HEK293 (cell line): ENCODE measurements at regions not wholly inside any gene's neighbourhood (a gene's known extent, or its start where the extent isn't known, plus 50 kb on each side); places are given as distances from the start of the nearest gene placed in this dataset.
A peak's percentile ranks its signal among the peaks of the same experiment; 100 is the strongest.
"Not testable (repeated sequence)": the region's sequence is repeated elsewhere in the genome, so short reads cannot be mapped to it uniquely, and the experiment has no call there.

Experiments
- CTCF ChIA-PET: fragments of 350-600 bp; formaldehyde crosslinking; extraction: SDS; loops from one replicate; lab custom pipeline; 2021; ENCODE audit warnings: antibody characterized with exemption; lab: Yijun Ruan, JAX
- POLR2A ChIA-PET: fragments of 300-600 bp; formaldehyde crosslinking; extraction: SDS; loops from one replicate; lab custom pipeline; 2020; ENCODE audit warnings: antibody characterized with exemption, inconsistent platforms; lab: Yijun Ruan, JAX
- H3K27ac ChIP-seq: fragments of 200-500 bp; sonication (Bioruptor generic); 2 replicates; pipeline ENCODE4 v1.5.1; 2014; ENCODE audit warnings: low read depth, low read length, control low read depth, inconsistent platforms; ENCODE audit errors: extremely low read depth
- H3K36me3 ChIP-seq, 2 experiments: fragments of 200-500 bp in 1 of 2; sonication (Bioruptor generic) in 1 of 2; 1 replicate in 1 of 2; 2 replicates in 1 of 2; pipeline ENCODE4 v1.5.1; 2014 to 2017; ENCODE audit warnings: inconsistent platforms in 2 of 2, low read length in 2 of 2; ENCODE audit not compliant: control insufficient read depth in 2 of 2, insufficient read depth in 1 of 2
- H3K4me1 ChIP-seq: fragments of 200-500 bp; sonication (Bioruptor generic); 2 replicates; pipeline ENCODE4 v1.5.1; 2014; ENCODE audit warnings: mild to moderate bottlenecking, low read length, inconsistent platforms; ENCODE audit not compliant: control insufficient read depth, insufficient read depth
- H3K4me3 ChIP-seq: 2 replicates; pipeline ENCODE4 v1.5.1; 2011; ENCODE audit warnings: low read depth, mild to moderate bottlenecking, control low read depth, low read length, moderate library complexity
- H3K9me3 ChIP-seq: fragments of 200-500 bp; sonication (Bioruptor generic); 2 replicates; pipeline ENCODE4 v1.5.1; 2014; ENCODE audit warnings: low read depth, low read length, inconsistent platforms; ENCODE audit not compliant: control insufficient read depth, insufficient read depth
- EGR2 ChIP-seq: fragments of 450-650 bp; formaldehyde crosslinking; IDR thresholded peaks from 2 replicates; pipeline ENCODE4 v1.5.1; 2016; ENCODE audit warnings: low read depth, missing biosample characterization, missing genetic modification characterization
- GLI4 ChIP-seq: fragments of 450-650 bp; formaldehyde crosslinking; IDR thresholded peaks from 2 replicates; pipeline ENCODE4 v1.5.1; 2016; ENCODE audit warnings: missing biosample characterization, missing genetic modification characterization
- ZBTB17 ChIP-seq: fragments of 450-650 bp; formaldehyde crosslinking; IDR thresholded peaks from 2 replicates; pipeline ENCODE4 v1.5.1; 2016; ENCODE audit warnings: missing biosample characterization, missing genetic modification characterization
- ZNF146 ChIP-seq: fragments of 450-650 bp; formaldehyde crosslinking; IDR thresholded peaks from 2 replicates; pipeline ENCODE4 v1.5.1; 2016; ENCODE audit warnings: missing biosample characterization, missing genetic modification characterization
- ZNF155 ChIP-seq: fragments of 450-650 bp; formaldehyde crosslinking; IDR thresholded peaks from 2 replicates; pipeline ENCODE4 v1.5.1; 2016; ENCODE audit warnings: missing biosample characterization, missing genetic modification characterization
- ZNF175 ChIP-seq: fragments of 450-650 bp; formaldehyde crosslinking; IDR thresholded peaks from 2 replicates; pipeline ENCODE4 v1.5.1; 2016; ENCODE audit warnings: missing biosample characterization, missing genetic modification characterization
- ZNF214 ChIP-seq: fragments of 450-650 bp; formaldehyde crosslinking; IDR thresholded peaks from 2 replicates; pipeline ENCODE4 v1.5.1; 2017; ENCODE audit warnings: missing biosample characterization, mild to moderate bottlenecking, missing genetic modification characterization, borderline replicate concordance
- ZNF302 ChIP-seq: fragments of 450-650 bp; formaldehyde crosslinking; IDR thresholded peaks from 2 replicates; pipeline ENCODE4 v1.5.1; 2016; ENCODE audit warnings: missing biosample characterization, missing genetic modification characterization, low read depth
- ZNF426 ChIP-seq: fragments of 450-650 bp; formaldehyde crosslinking; IDR thresholded peaks from 2 replicates; pipeline ENCODE4 v1.5.1; 2017; ENCODE audit warnings: missing biosample characterization, missing genetic modification characterization, mild to moderate bottlenecking, inconsistent platforms, moderate library complexity
- ZNF571 ChIP-seq: fragments of 450-650 bp; formaldehyde crosslinking; IDR thresholded peaks from 2 replicates; pipeline ENCODE4 v1.5.0; 2017; ENCODE audit warnings: missing biosample characterization, missing genetic modification characterization
- ZNF596 ChIP-seq: fragments of 450-650 bp; IDR thresholded peaks from 2 replicates; pipeline ENCODE4 v1.5.0; 2018; ENCODE audit warnings: missing biosample characterization, mild to moderate bottlenecking, missing genetic modification characterization, moderate library complexity
- ZNF777 ChIP-seq: fragments of 450-650 bp; formaldehyde crosslinking; IDR thresholded peaks from 2 replicates; pipeline ENCODE4 v1.5.1; 2017; ENCODE audit warnings: missing biosample characterization, missing genetic modification characterization, borderline replicate concordance
- ZNF785 ChIP-seq: fragments of 450-650 bp; formaldehyde crosslinking; IDR thresholded peaks from 2 replicates; pipeline ENCODE4 v1.5.1; 2016; ENCODE audit warnings: missing biosample characterization, missing genetic modification characterization
- ZNF792 ChIP-seq: fragments of 450-650 bp; formaldehyde crosslinking; IDR thresholded peaks from 2 replicates; pipeline ENCODE4 v1.5.1; 2016; ENCODE audit warnings: missing biosample characterization, missing genetic modification characterization
- TF ChIP-seq, protein P1 (sequence below): fragments of 450-650 bp; formaldehyde crosslinking; IDR thresholded peaks from 2 replicates; pipeline ENCODE4 v1.5.1; 2016; ENCODE audit warnings: missing biosample characterization, missing genetic modification characterization
- TF ChIP-seq, protein P2 (sequence below): fragments of 450-650 bp; formaldehyde crosslinking; IDR thresholded peaks from 2 replicates; pipeline ENCODE4 v1.5.1; 2016; ENCODE audit warnings: missing biosample characterization, missing genetic modification characterization
- TF ChIP-seq, protein P3 (sequence below): fragments of 450-650 bp; formaldehyde crosslinking; IDR thresholded peaks from 2 replicates; pipeline ENCODE4 v1.5.1; 2016; ENCODE audit warnings: missing biosample characterization, missing genetic modification characterization
- TF ChIP-seq, protein P4 (sequence below): fragments of 450-650 bp; formaldehyde crosslinking; IDR thresholded peaks from 2 replicates; pipeline ENCODE4 v1.5.1; 2016; ENCODE audit warnings: missing biosample characterization, missing genetic modification characterization
- TF ChIP-seq, protein P5 (sequence below): fragments of 450-650 bp; formaldehyde crosslinking; IDR thresholded peaks from 2 replicates; pipeline ENCODE4 v1.5.1; 2017; ENCODE audit warnings: missing biosample characterization, missing genetic modification characterization
- TF ChIP-seq, protein P6 (sequence below): fragments of 450-650 bp; formaldehyde crosslinking; IDR thresholded peaks from 2 replicates; pipeline ENCODE4 v1.5.1; 2017; ENCODE audit warnings: missing biosample characterization, mild to moderate bottlenecking, missing genetic modification characterization, moderate library complexity
- TF ChIP-seq, protein P7 (sequence below): fragments of 450-650 bp; formaldehyde crosslinking; optimal IDR thresholded peaks from 2 replicates; pipeline ENCODE3; 2016; ENCODE audit warnings: missing biosample characterization, mild to moderate bottlenecking, missing genetic modification characterization

DNA sequence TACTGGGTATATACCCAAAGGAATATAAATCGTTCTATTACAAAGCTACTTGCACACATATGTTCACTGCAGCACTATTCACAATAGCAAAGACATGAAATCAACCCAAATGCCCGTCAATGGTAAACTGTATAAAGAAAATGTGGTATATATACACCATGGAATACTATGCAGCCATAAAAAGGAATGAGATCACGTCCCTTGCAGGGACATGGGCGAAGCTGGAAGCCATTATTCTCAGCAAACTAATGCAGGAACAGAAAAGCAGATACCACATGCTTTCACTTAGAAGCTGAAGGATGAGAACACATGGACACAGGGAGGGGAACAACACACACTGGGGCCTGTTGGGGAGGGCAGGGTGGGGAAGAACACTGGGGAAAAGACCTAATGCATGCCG is 1740.0 kb upstream of the RAG2 start:
- H3K36me3 ChIP-seq, CTCF ChIA-PET, H3K27ac ChIP-seq: not testable (repeated sequence)

DNA sequence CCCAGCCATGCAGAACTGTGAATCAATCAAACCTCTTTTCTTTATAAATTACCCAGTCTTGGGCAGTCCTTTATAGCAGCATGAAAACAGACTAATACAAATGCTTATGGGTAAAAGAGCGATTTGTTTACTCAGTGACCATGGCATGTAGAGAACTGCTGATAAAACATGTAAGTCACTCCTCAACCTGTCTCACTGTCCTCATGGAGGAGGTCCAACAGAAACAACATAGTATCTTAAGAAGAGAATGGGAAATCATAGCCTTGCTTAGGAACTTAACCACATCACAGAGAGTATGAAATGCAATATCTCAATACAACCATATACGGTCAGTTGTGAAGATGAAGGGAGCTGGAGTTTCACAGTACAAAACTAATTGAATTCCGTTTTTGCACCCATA is 1734.0 kb upstream of the RAG2 start:
- Histone ChIP-seq H3K36me3 (no peaks in the 10 kb centered on the region), H3K4me1 (no peaks in the 10 kb centered on the region), H3K9me3 (no peaks in the 10 kb centered on the region), H3K4me3 (no peak overlapping the region), H3K27ac (no peak overlapping the region)
- ChIA-PET POLR2A (no interaction called here), CTCF (no interaction called here)
- TF ChIP-seq, protein P1, sequence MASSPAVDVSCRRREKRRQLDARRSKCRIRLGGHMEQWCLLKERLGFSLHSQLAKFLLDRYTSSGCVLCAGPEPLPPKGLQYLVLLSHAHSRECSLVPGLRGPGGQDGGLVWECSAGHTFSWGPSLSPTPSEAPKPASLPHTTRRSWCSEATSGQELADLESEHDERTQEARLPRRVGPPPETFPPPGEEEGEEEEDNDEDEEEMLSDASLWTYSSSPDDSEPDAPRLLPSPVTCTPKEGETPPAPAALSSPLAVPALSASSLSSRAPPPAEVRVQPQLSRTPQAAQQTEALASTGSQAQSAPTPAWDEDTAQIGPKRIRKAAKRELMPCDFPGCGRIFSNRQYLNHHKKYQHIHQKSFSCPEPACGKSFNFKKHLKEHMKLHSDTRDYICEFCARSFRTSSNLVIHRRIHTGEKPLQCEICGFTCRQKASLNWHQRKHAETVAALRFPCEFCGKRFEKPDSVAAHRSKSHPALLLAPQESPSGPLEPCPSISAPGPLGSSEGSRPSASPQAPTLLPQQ (tag by site-specific recombination): no peak
- TF ChIP-seq ZBTB17 (no peak), ZNF214 (no peak)

More for the DNA sequence above, 1740.0 kb upstream of the RAG2 start:
- H3K9me3 ChIP-seq, H3K4me1 ChIP-seq, POLR2A ChIA-PET, H3K4me3 ChIP-seq: not testable (repeated sequence)
- TF ChIP-seq ZNF146 (tag by site-specific recombination): peak; percentile 52; the same call in 1 of the 2 replicates

DNA sequence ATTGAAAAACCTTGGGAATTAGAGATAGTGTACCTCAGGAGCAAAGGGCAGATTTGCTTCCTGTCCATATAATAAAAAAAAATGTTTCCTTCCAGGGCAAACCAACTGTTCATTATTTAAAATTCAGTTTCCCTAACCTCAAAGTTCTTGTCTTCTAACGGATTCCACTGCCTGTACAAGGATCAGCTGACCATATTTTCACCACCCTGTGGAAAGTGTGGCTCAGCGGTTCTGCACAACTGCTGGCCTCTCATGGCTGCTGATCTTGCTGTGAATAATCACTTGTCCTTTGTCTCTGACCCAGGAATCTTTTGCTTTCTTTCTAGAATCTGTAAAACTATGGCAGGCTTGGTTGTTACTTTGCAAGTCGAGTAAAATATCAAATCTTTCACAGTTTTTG is 1732.5 kb upstream of the RAG2 start:
- Histone ChIP-seq H3K27ac (no peak overlapping the region), H3K4me3 (no peak overlapping the region), H3K4me1 (no peaks in the 10 kb centered on the region), H3K9me3 (no peaks in the 10 kb centered on the region)
- ChIA-PET CTCF (no interaction called here), POLR2A (no interaction called here)
- TF ChIP-seq, protein P2, sequence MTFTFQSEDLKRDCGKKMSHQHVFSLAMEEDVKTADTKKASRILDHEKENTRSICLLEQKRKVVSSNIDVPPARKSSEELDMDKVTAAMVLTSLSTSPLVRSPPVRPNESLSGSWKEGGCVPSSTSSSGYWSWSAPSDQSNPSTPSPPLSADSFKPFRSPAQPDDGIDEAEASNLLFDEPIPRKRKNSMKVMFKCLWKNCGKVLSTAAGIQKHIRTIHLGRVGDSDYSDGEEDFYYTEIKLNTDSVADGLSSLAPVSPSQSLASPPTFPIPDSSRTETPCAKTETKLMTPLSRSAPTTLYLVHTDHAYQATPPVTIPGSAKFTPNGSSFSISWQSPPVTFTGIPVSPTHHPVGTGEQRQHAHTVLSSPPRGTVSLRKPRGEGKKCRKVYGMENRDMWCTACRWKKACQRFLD: no peak
- TF ChIP-seq ZNF302: no peak
- TF ChIP-seq, protein P3, sequence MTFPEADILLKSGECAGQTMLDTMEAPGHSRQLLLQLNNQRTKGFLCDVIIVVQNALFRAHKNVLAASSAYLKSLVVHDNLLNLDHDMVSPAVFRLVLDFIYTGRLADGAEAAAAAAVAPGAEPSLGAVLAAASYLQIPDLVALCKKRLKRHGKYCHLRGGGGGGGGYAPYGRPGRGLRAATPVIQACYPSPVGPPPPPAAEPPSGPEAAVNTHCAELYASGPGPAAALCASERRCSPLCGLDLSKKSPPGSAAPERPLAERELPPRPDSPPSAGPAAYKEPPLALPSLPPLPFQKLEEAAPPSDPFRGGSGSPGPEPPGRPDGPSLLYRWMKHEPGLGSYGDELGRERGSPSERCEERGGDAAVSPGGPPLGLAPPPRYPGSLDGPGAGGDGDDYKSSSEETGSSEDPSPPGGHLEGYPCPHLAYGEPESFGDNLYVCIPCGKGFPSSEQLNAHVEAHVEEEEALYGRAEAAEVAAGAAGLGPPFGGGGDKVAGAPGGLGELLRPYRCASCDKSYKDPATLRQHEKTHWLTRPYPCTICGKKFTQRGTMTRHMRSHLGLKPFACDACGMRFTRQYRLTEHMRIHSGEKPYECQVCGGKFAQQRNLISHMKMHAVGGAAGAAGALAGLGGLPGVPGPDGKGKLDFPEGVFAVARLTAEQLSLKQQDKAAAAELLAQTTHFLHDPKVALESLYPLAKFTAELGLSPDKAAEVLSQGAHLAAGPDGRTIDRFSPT: no peak
- TF ChIP-seq ZNF785 (tag by site-specific recombination): no peak
- TF ChIP-seq, protein P4, sequence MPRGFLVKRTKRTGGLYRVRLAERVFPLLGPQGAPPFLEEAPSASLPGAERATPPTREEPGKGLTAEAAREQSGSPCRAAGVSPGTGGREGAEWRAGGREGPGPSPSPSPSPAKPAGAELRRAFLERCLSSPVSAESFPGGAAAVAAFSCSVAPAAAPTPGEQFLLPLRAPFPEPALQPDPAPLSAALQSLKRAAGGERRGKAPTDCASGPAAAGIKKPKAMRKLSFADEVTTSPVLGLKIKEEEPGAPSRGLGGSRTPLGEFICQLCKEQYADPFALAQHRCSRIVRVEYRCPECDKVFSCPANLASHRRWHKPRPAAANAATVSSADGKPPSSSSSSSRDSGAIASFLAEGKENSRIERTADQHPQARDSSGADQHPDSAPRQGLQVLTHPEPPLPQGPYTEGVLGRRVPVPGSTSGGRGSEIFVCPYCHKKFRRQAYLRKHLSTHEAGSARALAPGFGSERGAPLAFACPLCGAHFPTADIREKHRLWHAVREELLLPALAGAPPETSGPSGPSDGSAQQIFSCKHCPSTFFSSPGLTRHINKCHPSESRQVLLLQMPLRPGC (tag by site-specific recombination): no peak
- no peak for TF ChIP-seq EGR2 (tag by site-specific recombination)
- no peak for TF ChIP-seq ZNF596 (tag by site-specific recombination)
- no peak for TF ChIP-seq ZNF777 (tag by site-specific recombination)
- TF ChIP-seq ZNF792 (tag by site-specific recombination): no peak
- TF ChIP-seq ZNF175 (tag by site-specific recombination): no peak
- TF ChIP-seq, protein P5, sequence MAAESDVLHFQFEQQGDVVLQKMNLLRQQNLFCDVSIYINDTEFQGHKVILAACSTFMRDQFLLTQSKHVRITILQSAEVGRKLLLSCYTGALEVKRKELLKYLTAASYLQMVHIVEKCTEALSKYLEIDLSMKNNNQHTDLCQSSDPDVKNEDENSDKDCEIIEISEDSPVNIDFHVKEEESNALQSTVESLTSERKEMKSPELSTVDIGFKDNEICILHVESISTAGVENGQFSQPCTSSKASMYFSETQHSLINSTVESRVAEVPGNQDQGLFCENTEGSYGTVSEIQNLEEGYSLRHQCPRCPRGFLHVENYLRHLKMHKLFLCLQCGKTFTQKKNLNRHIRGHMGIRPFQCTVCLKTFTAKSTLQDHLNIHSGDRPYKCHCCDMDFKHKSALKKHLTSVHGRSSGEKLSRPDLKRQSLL (tag by site-specific recombination): no peak
- TF ChIP-seq, protein P6, sequence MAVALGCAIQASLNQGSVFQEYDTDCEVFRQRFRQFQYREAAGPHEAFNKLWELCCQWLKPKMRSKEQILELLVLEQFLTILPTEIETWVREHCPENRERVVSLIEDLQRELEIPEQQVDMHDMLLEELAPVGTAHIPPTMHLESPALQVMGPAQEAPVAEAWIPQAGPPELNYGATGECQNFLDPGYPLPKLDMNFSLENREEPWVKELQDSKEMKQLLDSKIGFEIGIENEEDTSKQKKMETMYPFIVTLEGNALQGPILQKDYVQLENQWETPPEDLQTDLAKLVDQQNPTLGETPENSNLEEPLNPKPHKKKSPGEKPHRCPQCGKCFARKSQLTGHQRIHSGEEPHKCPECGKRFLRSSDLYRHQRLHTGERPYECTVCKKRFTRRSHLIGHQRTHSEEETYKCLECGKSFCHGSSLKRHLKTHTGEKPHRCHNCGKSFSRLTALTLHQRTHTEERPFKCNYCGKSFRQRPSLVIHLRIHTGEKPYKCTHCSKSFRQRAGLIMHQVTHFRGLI (tag by site-specific recombination): no peak
- TF ChIP-seq, protein P7, sequence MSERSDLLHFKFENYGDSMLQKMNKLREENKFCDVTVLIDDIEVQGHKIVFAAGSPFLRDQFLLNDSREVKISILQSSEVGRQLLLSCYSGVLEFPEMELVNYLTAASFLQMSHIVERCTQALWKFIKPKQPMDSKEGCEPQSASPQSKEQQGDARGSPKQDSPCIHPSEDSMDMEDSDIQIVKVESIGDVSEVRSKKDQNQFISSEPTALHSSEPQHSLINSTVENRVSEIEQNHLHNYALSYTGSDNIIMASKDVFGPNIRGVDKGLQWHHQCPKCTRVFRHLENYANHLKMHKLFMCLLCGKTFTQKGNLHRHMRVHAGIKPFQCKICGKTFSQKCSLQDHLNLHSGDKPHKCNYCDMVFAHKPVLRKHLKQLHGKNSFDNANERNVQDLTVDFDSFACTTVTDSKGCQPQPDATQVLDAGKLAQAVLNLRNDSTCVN: no peak
- no peak for TF ChIP-seq ZNF571 (tag by site-specific recombination)
- no peak for TF ChIP-seq ZNF426 (tag by site-specific recombination)
- no peak for TF ChIP-seq GLI4 (tag by site-specific recombination)
- TF ChIP-seq ZNF155 (tag by site-specific recombination): no peak
- TF ChIP-seq, all 188 proteins: peak for 0
- H3K36me3 ChIP-seq: no peaks in the 10 kb centered on the region
